ENCODE measurements at regions not wholly inside any gene's neighbourhood (a gene's known extent, or its start where the extent isn't known, plus 50 kb on each side); places are given as distances from the start of the nearest gene placed in this dataset.

DNA sequence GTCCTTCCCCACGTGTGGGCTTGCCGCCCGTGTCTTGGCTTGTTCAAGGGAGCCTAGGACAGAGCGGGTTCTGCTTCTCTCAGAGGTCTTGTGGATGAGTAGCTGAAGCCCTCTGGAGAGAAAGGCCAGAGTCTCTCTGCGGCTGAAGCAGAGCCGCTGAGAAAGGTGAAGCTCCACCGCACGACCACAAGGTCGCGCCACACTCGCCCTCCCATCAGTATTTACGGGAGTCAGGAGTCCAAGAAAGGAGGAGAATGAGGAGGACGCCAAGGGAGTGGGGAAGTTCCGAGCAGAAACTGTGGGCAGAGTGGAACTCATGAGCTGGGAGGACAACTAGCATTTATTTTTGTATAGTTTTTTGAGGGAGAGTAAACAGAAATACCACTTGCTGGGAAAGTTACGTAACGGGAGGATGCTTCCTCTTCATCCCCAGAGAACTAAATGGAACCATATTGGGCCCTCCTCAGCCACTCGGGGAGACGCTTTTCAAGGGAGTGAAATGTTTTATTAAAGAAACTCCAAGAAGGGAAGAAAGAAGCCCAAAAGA is 51.6 kb upstream of the HAO2 start (continued):
- TF ChIP-seq, protein P1, sequence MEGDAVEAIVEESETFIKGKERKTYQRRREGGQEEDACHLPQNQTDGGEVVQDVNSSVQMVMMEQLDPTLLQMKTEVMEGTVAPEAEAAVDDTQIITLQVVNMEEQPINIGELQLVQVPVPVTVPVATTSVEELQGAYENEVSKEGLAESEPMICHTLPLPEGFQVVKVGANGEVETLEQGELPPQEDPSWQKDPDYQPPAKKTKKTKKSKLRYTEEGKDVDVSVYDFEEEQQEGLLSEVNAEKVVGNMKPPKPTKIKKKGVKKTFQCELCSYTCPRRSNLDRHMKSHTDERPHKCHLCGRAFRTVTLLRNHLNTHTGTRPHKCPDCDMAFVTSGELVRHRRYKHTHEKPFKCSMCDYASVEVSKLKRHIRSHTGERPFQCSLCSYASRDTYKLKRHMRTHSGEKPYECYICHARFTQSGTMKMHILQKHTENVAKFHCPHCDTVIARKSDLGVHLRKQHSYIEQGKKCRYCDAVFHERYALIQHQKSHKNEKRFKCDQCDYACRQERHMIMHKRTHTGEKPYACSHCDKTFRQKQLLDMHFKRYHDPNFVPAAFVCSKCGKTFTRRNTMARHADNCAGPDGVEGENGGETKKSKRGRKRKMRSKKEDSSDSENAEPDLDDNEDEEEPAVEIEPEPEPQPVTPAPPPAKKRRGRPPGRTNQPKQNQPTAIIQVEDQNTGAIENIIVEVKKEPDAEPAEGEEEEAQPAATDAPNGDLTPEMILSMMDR (IDR thresholded peaks at IDR 0.05 in 2 of 3, conservative IDR thresholded peaks at IDR 0.05 in 1 of 3; ENCODE audit: insufficient read depth in 2 of 3, low read depth in 1 of 3, low read length in 3 of 3) = peak; percentile 57 to 83 (median 63)

- WGBS (ENCODE audit: insufficient coverage, low coverage, missing lambda C conversion rate) = under 1% methylated on average over 7 of the region's 7 CpGs
- Histone ChIP-seq H3K79me2 (ENCODE audit: control insufficient read depth, insufficient read depth, low read length) (no peaks in the 10 kb centered on the region), H4K20me1 (replicated peaks; ENCODE audit: control insufficient read depth, insufficient read depth, low read length) (no peaks in the 10 kb centered on the region), H3K27ac (ENCODE audit: extremely low read depth, low read depth, low read length) (no peak overlapping the region), H3K4me2 (ENCODE audit: insufficient read depth, low read length) (no peak overlapping the region), H3K36me3 (ENCODE audit: control insufficient read depth, insufficient read depth, low read length) (no peaks in the 10 kb centered on the region), H2AFZ (ENCODE audit: low read depth, low read length) (no peak overlapping the region), H3K9me1 (ENCODE audit: control insufficient read depth, insufficient read depth, low read length) (no peaks in the 10 kb centered on the region), H3K4me3 (no peak overlapping the region), H3K27me3 (ENCODE audit: control insufficient read depth in 2 of 2, insufficient read depth in 2 of 2, low read length in 2 of 2) (peaks cover 5 to 6% of the 10 kb centered on the region in 2 experiments; a peak in 3 of 5 replicates), H3K4me1 (replicated peaks in 1 of 2; ENCODE audit: control insufficient read depth in 2 of 2, insufficient read depth in 2 of 2, low read length in 2 of 2) (no peaks in the 10 kb centered on the region), H3K9me3 (replicated peaks; ENCODE audit: control insufficient read depth, insufficient read depth, low read depth, low read length) (no peaks in the 10 kb centered on the region), H3K9ac (ENCODE audit: insufficient read depth in 1 of 2, low read depth in 2 of 2, low read length in 2 of 2) (no peak overlapping the region)
- intact Hi-C loops (cut with micrococcal nuclease) = no loop called here
- BruUV-seq (replicated peaks) = no TSS peak
- CTCF ChIA-PET (ENCODE audit: low intra/inter-chr PET ratio) = no interaction called here
- FAIRE-seq (no peak), DNase-seq (ENCODE audit: extremely low read depth in 1 of 4, low spot score in 3 of 4) (no peak), ATAC-seq (no peak)
- POLR2A ChIA-PET = no interaction called here
- in situ Hi-C loops (cut with MboI) = no loop called here
- TF ChIP-seq CEBPG (CRISPR knock-in tag; IDR thresholded peaks at IDR 0.05) = no peak
- TF ChIP-seq CEBPG (tag; conservative IDR thresholded peaks at IDR 0.05 in 1 of 2, IDR thresholded peaks at IDR 0.05 in 1 of 2) = peak; percentile 29 to 51; a peak in 2 of 4 replicates
- TF ChIP-seq, protein P2, sequence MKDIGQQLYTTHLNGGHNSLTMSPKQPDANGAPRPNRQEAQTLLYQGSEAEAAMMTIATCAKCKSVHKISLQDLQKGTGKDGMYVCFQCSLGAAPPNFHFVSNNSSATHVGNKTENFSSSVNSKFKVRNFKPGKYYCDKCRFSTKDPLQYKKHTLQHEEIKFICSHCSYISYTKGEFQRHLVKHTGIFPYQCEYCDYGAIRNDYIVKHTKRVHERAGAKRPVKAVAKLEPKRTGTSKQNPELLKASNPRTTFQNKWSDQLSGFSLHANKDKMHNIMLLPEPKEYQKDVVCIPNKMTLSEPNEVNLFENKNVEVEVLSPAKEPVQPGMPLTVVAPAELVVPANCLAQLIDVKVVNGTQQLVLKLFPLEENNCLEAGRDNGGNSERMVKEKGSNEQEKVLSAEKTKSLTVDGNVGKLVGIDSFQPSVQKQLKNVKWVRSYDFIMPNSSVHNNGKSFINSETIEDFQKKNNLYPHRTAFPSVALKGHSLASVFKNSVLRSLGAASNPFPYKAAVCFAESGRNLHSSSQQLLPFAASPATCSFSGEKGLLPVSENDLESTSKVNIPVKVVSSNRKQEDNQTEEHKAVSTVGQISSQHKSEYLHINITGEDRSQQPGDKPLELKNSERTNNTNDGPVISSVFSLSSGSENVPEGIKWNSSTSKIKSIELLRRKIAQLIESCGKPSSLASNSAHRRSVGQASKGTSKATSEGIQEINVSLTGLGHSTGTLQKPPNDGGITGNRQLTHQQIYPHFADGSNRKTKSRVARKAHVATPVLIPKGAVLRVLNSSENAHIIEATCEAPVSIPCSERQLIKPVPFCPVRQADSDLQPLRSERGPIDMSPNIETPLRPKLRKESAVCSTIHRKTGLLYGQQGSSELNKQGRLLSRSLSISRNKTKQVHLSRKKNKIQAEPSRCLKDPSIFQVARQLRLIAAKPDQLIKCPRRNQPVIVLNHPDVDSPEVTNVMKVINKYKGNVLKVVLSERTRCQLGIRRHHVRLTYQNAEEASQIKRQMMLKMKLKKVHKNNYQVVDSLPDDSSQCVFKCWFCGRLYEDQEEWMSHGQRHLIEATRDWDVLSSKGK (CRISPR knock-in tag; IDR thresholded peaks at IDR 0.05) = no peak
- TF ChIP-seq, protein P3, sequence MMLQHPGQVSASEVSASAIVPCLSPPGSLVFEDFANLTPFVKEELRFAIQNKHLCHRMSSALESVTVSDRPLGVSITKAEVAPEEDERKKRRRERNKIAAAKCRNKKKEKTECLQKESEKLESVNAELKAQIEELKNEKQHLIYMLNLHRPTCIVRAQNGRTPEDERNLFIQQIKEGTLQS (IDR thresholded peaks at IDR 0.05) = peak; percentile 56
- TF ChIP-seq, protein P3 (CRISPR knock-in tag; conservative IDR thresholded peaks at IDR 0.05) = no peak
- TF ChIP-seq CEBPB (tag; IDR thresholded peaks at IDR 0.05) = peak; percentile 52; the same call in 1 of the 2 replicates
- TF ChIP-seq FOXP1 (CRISPR knock-in tag; IDR thresholded peaks at IDR 0.05) = no peak
- TF ChIP-seq MYBL2 (IDR thresholded peaks at IDR 0.05; ENCODE audit: low read depth) = no peak
- TF ChIP-seq MYBL2 (CRISPR knock-in tag; IDR thresholded peaks at IDR 0.05; ENCODE audit: borderline replicate concordance) = no peak
- no peak for TF ChIP-seq KHSRP (IDR thresholded peaks at IDR 0.05)
- no peak for TF ChIP-seq ZNF584 (CRISPR knock-in tag; IDR thresholded peaks at IDR 0.05; ENCODE audit: low read depth)
- TF ChIP-seq SMARCB1 (IDR thresholded peaks at IDR 0.05; ENCODE audit: insufficient read length, low read depth) = no peak
- no peak for TF ChIP-seq MXI1 (IDR thresholded peaks at IDR 0.05; ENCODE audit: low read depth, low read length)
Observed at GRCh38 chr1:119318466-119319309, 49.9 kb upstream of the HAO2 start.
